ENCODE measurements at regions not wholly inside any gene's neighbourhood (a gene's known extent, or its start where the extent isn't known, plus 50 kb on each side); places are given as distances from the start of the nearest gene placed in this dataset.

GRCh38 chr5:3377831-3378230, 217.8 kb upstream of the IRX1 start (continued):
- TF ChIP-seq, protein P1, sequence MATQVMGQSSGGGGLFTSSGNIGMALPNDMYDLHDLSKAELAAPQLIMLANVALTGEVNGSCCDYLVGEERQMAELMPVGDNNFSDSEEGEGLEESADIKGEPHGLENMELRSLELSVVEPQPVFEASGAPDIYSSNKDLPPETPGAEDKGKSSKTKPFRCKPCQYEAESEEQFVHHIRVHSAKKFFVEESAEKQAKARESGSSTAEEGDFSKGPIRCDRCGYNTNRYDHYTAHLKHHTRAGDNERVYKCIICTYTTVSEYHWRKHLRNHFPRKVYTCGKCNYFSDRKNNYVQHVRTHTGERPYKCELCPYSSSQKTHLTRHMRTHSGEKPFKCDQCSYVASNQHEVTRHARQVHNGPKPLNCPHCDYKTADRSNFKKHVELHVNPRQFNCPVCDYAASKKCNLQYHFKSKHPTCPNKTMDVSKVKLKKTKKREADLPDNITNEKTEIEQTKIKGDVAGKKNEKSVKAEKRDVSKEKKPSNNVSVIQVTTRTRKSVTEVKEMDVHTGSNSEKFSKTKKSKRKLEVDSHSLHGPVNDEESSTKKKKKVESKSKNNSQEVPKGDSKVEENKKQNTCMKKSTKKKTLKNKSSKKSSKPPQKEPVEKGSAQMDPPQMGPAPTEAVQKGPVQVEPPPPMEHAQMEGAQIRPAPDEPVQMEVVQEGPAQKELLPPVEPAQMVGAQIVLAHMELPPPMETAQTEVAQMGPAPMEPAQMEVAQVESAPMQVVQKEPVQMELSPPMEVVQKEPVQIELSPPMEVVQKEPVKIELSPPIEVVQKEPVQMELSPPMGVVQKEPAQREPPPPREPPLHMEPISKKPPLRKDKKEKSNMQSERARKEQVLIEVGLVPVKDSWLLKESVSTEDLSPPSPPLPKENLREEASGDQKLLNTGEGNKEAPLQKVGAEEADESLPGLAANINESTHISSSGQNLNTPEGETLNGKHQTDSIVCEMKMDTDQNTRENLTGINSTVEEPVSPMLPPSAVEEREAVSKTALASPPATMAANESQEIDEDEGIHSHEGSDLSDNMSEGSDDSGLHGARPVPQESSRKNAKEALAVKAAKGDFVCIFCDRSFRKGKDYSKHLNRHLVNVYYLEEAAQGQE (IDR thresholded peaks at IDR 0.05; ENCODE audit: low read depth) = no peak
- TF ChIP-seq SP1 (IDR thresholded peaks at IDR 0.05; ENCODE audit: low read depth) (no peak), JUND (IDR thresholded peaks at IDR 0.05) (no peak), ELF1 (IDR thresholded peaks at IDR 0.05; ENCODE audit: borderline replicate concordance, low read depth) (no peak), CEBPB (IDR thresholded peaks at IDR 0.05; ENCODE audit: low read depth) (no peak), ATF3 (IDR thresholded peaks at IDR 0.05) (no peak), FOSL1 (IDR thresholded peaks at IDR 0.05; ENCODE audit: low read depth) (no peak), POLR2A (IDR thresholded peaks at IDR 0.05; ENCODE audit: borderline replicate concordance, extremely low read depth, insufficient read depth, insufficient read length) (no peak), RAD21 (IDR thresholded peaks at IDR 0.05; ENCODE audit: low read depth) (no peak), CBX3 (IDR thresholded peaks at IDR 0.05; ENCODE audit: low read depth) (no peak)

- Histone ChIP-seq H2AFZ (ENCODE audit: low read depth, low read length, poor library complexity, severe bottlenecking) (no peak overlapping the region), H3K9me2 (ENCODE audit: insufficient read depth) (no peaks in the 10 kb centered on the region), H3K27me3 (ENCODE audit: insufficient read depth, low read length) (no peaks in the 10 kb centered on the region), H4K20me1 (ENCODE audit: insufficient read depth) (no peaks in the 10 kb centered on the region), H3K9me3 (ENCODE audit: control insufficient read depth in 1 of 2, insufficient read depth in 1 of 2, low read depth in 1 of 2, low read length in 2 of 2) (peaks cover 9 to 27% of the 10 kb centered on the region in 2 experiments; a peak in 2 of 4 replicates), H3K79me2 (ENCODE audit: insufficient read depth, low read length) (no peaks in the 10 kb centered on the region), H3K4me2 (ENCODE audit: low read length) (no peak overlapping the region), H3K36me3 (ENCODE audit: control insufficient read depth in 1 of 2, insufficient read depth in 2 of 2, low read length in 2 of 2) (no peaks in the 10 kb centered on the region), H3K27ac (ENCODE audit: low read depth, low read length) (no peak overlapping the region), H3K4me1 (ENCODE audit: control insufficient read depth in 1 of 2, insufficient read depth in 2 of 2, low read length in 2 of 2) (no peaks in the 10 kb centered on the region), H3K9ac (ENCODE audit: low read length) (no peak overlapping the region), H3K4me3 (replicated peaks in 1 of 2; ENCODE audit: low read depth in 1 of 2, low read length in 2 of 2) (no peak overlapping the region)
- TF ChIP-seq, protein P1 (IDR thresholded peaks at IDR 0.05; ENCODE audit: low read depth) = no peak
- TF ChIP-seq CEBPB (IDR thresholded peaks at IDR 0.05; ENCODE audit: low read depth) (no peak), POLR2AphosphoS5 (IDR thresholded peaks at IDR 0.05; ENCODE audit: low read depth, low read length) (no peak), SRF (IDR thresholded peaks at IDR 0.05; ENCODE audit: low read depth) (no peak), TCF7L2 (IDR thresholded peaks at IDR 0.05; ENCODE audit: borderline replicate concordance, extremely low read depth, insufficient read depth, insufficient read length) (no peak), EZH2 (IDR thresholded peaks at IDR 0.05) (no peak), CBX3 (IDR thresholded peaks at IDR 0.05; ENCODE audit: low read depth) (no peak), SIN3A (IDR thresholded peaks at IDR 0.05; ENCODE audit: low read depth) (no peak), ZFX (IDR thresholded peaks at IDR 0.05) (no peak), ZNF274 (IDR thresholded peaks at IDR 0.05; ENCODE audit: low read depth, low read length) (no peak), EZH2phosphoT487 (IDR thresholded peaks at IDR 0.05; ENCODE audit: borderline replicate concordance) (no peak)
- TF ChIP-seq, protein P2, sequence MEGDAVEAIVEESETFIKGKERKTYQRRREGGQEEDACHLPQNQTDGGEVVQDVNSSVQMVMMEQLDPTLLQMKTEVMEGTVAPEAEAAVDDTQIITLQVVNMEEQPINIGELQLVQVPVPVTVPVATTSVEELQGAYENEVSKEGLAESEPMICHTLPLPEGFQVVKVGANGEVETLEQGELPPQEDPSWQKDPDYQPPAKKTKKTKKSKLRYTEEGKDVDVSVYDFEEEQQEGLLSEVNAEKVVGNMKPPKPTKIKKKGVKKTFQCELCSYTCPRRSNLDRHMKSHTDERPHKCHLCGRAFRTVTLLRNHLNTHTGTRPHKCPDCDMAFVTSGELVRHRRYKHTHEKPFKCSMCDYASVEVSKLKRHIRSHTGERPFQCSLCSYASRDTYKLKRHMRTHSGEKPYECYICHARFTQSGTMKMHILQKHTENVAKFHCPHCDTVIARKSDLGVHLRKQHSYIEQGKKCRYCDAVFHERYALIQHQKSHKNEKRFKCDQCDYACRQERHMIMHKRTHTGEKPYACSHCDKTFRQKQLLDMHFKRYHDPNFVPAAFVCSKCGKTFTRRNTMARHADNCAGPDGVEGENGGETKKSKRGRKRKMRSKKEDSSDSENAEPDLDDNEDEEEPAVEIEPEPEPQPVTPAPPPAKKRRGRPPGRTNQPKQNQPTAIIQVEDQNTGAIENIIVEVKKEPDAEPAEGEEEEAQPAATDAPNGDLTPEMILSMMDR (IDR thresholded peaks at IDR 0.05 in 2 of 3, conservative IDR thresholded peaks at IDR 0.05 in 1 of 3; ENCODE audit: borderline replicate concordance in 1 of 3, insufficient read depth in 1 of 3, low read depth in 2 of 3, low read length in 2 of 3) = no peak
- BruUV-seq (replicated peaks) = no TSS peak
- RAD21 ChIA-PET (ENCODE audit: low non-redundant PET in 1 of 2, low total read pairs in 2 of 2, uncharacterized antibody in 2 of 2, unreplicated experiment in 2 of 2) = no interaction called here
- intact Hi-C loops (cut with micrococcal nuclease) = no loop called here
- DNase-seq (ENCODE audit: low read depth, low spot score) = no peak
- CTCF ChIA-PET = no interaction called here
- ATAC-seq = no peak
- POLR2A ChIA-PET = no interaction called here
These were observed 218.5 kb upstream of the IRX1 start for GRCh38 chr5:3377176-3377575.
